Psoas muscle (tissue), 7 donors: ENCODE measurements at regions not wholly inside any gene's neighbourhood (a gene's known extent, or its start where the extent isn't known, plus 50 kb on each side); places are given as distances from the start of the nearest gene placed in this dataset.

ENCODE experiments used
- ATAC-seq, 4 donors: fragments of 200-7000 bp; cut with Tn5 transposase; one replicate each; pipeline ENCODE4 v1.9.1; 2020; ENCODE audit warnings: moderate library complexity in 3 of 4, mild to moderate bottlenecking in 2 of 4
- DNase-seq, 2 donors: peaks; one replicate each; pipeline ENCODE4 v3.0.0-alpha.2; 2020
- H3K27ac ChIP-seq: fragments of 200-600 bp; one replicate; pipeline ENCODE4 v1.8.0; 2022
- H3K27me3 ChIP-seq, 3 donors: fragments of 200-600 bp in 1 of 3; one replicate each; pipeline versions ENCODE4 v1.6.1 to v1.8.0; 2013 to 2022; ENCODE audit warnings: low read length in 2 of 3, mild to moderate bottlenecking in 2 of 3, moderate library complexity in 1 of 3; ENCODE audit not compliant: insufficient read depth in 3 of 3
- H3K36me3 ChIP-seq, 2 donors: fragments of 200-600 bp in 1 of 2; one replicate each; pipeline versions ENCODE4 v1.6.1 to v1.8.0; 2013 to 2022; ENCODE audit warnings: low read depth in 1 of 2, mild to moderate bottlenecking in 1 of 2, moderate library complexity in 1 of 2; ENCODE audit not compliant: insufficient read depth in 1 of 2
- H3K4me1 ChIP-seq: fragments of 200-600 bp; one replicate; pipeline ENCODE4 v1.8.0; 2022
- H3K4me3 ChIP-seq: fragments of 200-600 bp; one replicate; pipeline ENCODE4 v1.8.0; 2022; ENCODE audit warnings: mild to moderate bottlenecking
- H3K9me3 ChIP-seq: fragments of 200-600 bp; one replicate; pipeline ENCODE4 v1.8.0; 2022
- CTCF ChIP-seq: fragments of 200-600 bp; IDR thresholded peaks from one replicate; pipeline ENCODE4 v1.8.0; 2022; ENCODE audit warnings: antibody characterized with exemption
- WGBS, 3 donors: extraction: QIAGEN DNeasy Blood & Tissue Kit; methylation state at CpG; one replicate each; pipeline versions ENCODE4 v1.1.6 to v1.1.7; 2013; 5-methylcytosine and 5-hydroxymethylcytosine counted together
- intact Hi-C, 2 donors: fragments of 100-400 bp; cut with DNase I; formaldehyde crosslinking; loops; one replicate each; pipeline versions ENCODE4 v1.11.0 to v1.14.2; 2022
- donor health status: healthy with polysubstance abuse.
- donor health status: DM: no; HTN: no; CAD: no; lungs with moderate emphysema.
- donor health status: Bipolar disorder and iron deficiency.
- donor health status: healthy.
- donor health status: DM: yes; HTN: yes; CAD: no.
- donor health status: DM: no; HTN: no; CAD: no.
- donor health status: DM: yes; HTN: yes; CAD: no.

- Histone ChIP-seq H3K36me3 (no peaks in the 10 kb centered on the region), H3K4me1 (no peaks in the 10 kb centered on the region), H3K4me3 (no peak overlapping the region), H3K9me3 (no peaks in the 10 kb centered on the region), H3K27ac (no peak overlapping the region), H3K27me3 (no peaks in the 10 kb centered on the region)
- TF ChIP-seq CTCF = no peak
- ATAC-seq (no peak), DNase-seq (no peak)
- WGBS, 3 donors = 92 to 93% (median 92%) methylated on average over 17 of the region's 17 CpGs
- intact Hi-C loops = no loop called here
Measured at GRCh38 chr13:107034236-107034872, 466.4 kb upstream of the ARGLU1 start.

GRCh38 chr13:107031716-107032115 is 463.8 kb upstream of the ARGLU1 start:
- intact Hi-C loops = no loop called here
- H3K36me3 ChIP-seq = no peaks in the 10 kb centered on the region
- DNase-seq (no peak), ATAC-seq (no peak)
- 37 to 52% (median 38%) methylated on average over 2 of the region's 2 CpGs for WGBS, 3 donors
- H3K9me3 ChIP-seq = no peaks in the 10 kb centered on the region
- no peak for TF ChIP-seq CTCF
- H3K27me3 ChIP-seq = no peaks in the 10 kb centered on the region
- H3K4me1 ChIP-seq = no peaks in the 10 kb centered on the region
- H3K27ac ChIP-seq = no peak overlapping the region
- H3K4me3 ChIP-seq = no peak overlapping the region

DNA sequence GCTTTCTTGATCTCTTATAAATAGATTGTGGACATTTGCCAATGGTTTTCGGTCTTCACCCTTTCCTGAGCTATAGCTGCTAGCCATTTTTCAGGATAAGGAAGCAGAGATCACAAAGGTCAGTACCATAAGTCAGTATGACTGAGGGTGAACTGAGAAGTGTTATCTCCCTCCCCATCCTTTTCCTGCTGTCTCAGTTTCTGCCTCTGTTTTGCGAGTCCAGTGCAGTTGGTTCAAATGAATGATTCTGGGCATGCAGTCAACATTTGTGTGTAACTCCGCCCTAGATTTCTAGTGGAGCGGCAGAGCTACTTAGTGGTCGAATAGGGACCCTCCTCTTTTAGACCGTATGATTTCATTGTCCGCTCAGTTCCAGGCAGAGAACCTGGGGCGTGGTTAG is 460.8 kb upstream of the ARGLU1 start:
- no peaks in the 10 kb centered on the region for H3K27me3 ChIP-seq
- no peak overlapping the region for H3K27ac ChIP-seq
- no peak for ATAC-seq
- WGBS, 3 donors = 79 to 83% (median 81%) methylated on average over 8 of the region's 8 CpGs
- DNase-seq = no peak
- H3K4me1 ChIP-seq = no peaks in the 10 kb centered on the region
- H3K36me3 ChIP-seq = no peaks in the 10 kb centered on the region
- intact Hi-C loops = no loop called here
- no peak overlapping the region for H3K4me3 ChIP-seq
- no peaks in the 10 kb centered on the region for H3K9me3 ChIP-seq
- no peak for TF ChIP-seq CTCF

DNA sequence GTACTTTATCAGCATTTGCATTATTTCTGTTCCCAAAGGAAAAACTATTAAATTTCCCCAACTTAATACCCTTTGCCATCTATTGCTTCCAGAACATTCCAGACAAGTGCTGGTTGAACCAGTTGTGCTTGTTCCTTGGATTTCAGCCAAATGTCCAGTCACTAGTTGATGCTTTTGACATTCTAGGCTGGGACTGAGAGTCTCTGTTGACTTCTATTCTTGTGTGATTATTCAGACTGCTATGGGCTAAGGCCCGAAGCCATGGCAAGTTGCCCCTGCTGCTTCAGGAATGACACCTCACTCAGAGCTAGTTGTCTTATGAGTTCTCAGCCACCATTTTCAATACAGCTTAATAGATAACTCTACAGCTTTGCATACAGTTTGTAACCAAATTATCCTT is 458.1 kb upstream of the ARGLU1 start:
- no peak overlapping the region for H3K4me3 ChIP-seq
- ATAC-seq = peak in 1 of 4 donors; percentile 49
- WGBS, 3 donors = 0 to 17% (median 11%) methylated on average over 1 of the region's 1 CpG
- H3K27ac ChIP-seq = no peak overlapping the region
- no peaks in the 10 kb centered on the region for H3K9me3 ChIP-seq
- no peaks in the 10 kb centered on the region for H3K27me3 ChIP-seq
- intact Hi-C loops = no loop called here
- peak in 1 of 2 donors; percentile 23 for DNase-seq
- H3K36me3 ChIP-seq = no peaks in the 10 kb centered on the region
- TF ChIP-seq CTCF = no peak
- no peaks in the 10 kb centered on the region for H3K4me1 ChIP-seq

DNA sequence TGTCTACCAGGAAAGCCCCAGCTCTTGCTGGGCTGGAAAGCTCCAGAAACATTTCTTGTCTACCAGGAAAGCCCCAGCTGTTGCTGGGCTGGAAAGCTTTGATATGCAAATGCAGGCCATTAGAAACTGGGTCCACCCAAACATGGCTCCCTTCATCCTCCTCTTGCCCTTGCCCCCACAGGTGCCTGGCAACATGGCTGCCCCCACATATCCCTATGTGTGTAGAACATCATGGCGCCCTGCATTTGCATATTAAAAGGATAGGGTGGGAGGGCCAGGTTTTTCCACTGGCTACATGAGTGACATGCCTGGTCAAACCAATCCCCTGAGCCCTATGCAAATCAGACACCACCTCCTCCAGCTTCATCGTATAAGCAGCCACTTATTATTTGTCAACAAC is 455.4 kb upstream of the ARGLU1 start:
- H3K27me3 ChIP-seq = no peaks in the 10 kb centered on the region
- TF ChIP-seq CTCF = no peak
- DNase-seq = no peak
- intact Hi-C loops = no loop called here
- 90 to 93% (median 92%) methylated on average over 2 of the region's 2 CpGs for WGBS, 3 donors
- ATAC-seq = no peak
- H3K36me3 ChIP-seq = no peaks in the 10 kb centered on the region
- no peak overlapping the region for H3K4me3 ChIP-seq
- no peaks in the 10 kb centered on the region for H3K9me3 ChIP-seq
- H3K27ac ChIP-seq = no peak overlapping the region
- H3K4me1 ChIP-seq = no peaks in the 10 kb centered on the region
